ENCODE measurements at regions not wholly inside any gene's neighbourhood (a gene's known extent, or its start where the extent isn't known, plus 50 kb on each side); places are given as distances from the start of the nearest gene placed in this dataset.

DNA sequence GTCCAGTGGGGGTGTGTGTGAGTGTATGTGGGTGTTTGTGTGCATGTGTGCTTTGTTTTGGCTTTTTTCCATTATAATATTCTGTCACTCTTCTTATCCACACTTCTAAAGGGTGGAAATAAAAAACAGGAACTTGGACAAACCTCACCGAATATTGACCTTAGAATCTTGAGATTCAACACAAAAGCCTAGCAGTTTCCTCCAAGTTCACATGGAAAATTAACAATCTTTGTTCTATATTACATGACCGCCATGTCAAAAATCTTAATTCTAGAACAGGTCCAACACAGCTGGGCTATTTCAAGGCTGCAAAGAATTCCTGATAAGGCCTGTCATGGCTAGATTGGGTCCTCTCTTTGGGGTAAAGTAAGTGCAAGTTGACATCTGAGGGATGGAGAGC lies 169.3 kb upstream of the OSR1 start:
- in situ Hi-C loops (cut with HindIII; ENCODE audit: low pct_unique_long_range_greater_than_20kb, low sequenced_read_pairs) (no loop called here), intact Hi-C loops (cut with micrococcal nuclease; ENCODE audit: unreplicated experiment) (no loop called here)
- POLR2A ChIA-PET: no interaction called here
- DNase-seq (ENCODE audit: low read depth, low spot score) (no peak), ATAC-seq (no peak)
- Histone ChIP-seq H3K36me3 (ENCODE audit: control insufficient read depth, insufficient read depth, low read length) (no peaks in the 10 kb centered on the region), H3K4me3 (ENCODE audit: low read depth in 2 of 2, low read length in 2 of 2) (no peak overlapping the region), H3K27me3 (ENCODE audit: control insufficient read depth, insufficient read depth, low read length) (no peaks in the 10 kb centered on the region), H3K4me1 (ENCODE audit: control insufficient read depth, insufficient read depth, low read length) (no peaks in the 10 kb centered on the region), H3K9me3 (ENCODE audit: control insufficient read depth, insufficient read depth, low read depth, low read length) (no peaks in the 10 kb centered on the region), H3K27ac (ENCODE audit: low read length) (no peak overlapping the region)
- TF ChIP-seq POLR2AphosphoS5 (IDR thresholded peaks at IDR 0.05; ENCODE audit: low read depth, low read length) (no peak), TCF7L2 (IDR thresholded peaks at IDR 0.05; ENCODE audit: low read depth, low read length) (no peak), SIN3A (IDR thresholded peaks at IDR 0.05; ENCODE audit: borderline replicate concordance, insufficient read depth, low read depth, low read length) (no peak)
- TF ChIP-seq, protein P1, sequence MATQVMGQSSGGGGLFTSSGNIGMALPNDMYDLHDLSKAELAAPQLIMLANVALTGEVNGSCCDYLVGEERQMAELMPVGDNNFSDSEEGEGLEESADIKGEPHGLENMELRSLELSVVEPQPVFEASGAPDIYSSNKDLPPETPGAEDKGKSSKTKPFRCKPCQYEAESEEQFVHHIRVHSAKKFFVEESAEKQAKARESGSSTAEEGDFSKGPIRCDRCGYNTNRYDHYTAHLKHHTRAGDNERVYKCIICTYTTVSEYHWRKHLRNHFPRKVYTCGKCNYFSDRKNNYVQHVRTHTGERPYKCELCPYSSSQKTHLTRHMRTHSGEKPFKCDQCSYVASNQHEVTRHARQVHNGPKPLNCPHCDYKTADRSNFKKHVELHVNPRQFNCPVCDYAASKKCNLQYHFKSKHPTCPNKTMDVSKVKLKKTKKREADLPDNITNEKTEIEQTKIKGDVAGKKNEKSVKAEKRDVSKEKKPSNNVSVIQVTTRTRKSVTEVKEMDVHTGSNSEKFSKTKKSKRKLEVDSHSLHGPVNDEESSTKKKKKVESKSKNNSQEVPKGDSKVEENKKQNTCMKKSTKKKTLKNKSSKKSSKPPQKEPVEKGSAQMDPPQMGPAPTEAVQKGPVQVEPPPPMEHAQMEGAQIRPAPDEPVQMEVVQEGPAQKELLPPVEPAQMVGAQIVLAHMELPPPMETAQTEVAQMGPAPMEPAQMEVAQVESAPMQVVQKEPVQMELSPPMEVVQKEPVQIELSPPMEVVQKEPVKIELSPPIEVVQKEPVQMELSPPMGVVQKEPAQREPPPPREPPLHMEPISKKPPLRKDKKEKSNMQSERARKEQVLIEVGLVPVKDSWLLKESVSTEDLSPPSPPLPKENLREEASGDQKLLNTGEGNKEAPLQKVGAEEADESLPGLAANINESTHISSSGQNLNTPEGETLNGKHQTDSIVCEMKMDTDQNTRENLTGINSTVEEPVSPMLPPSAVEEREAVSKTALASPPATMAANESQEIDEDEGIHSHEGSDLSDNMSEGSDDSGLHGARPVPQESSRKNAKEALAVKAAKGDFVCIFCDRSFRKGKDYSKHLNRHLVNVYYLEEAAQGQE (IDR thresholded peaks at IDR 0.05; ENCODE audit: insufficient read depth in 1 of 2, low read depth in 2 of 2, low read length in 1 of 2): no peak
- TF ChIP-seq, protein P2, sequence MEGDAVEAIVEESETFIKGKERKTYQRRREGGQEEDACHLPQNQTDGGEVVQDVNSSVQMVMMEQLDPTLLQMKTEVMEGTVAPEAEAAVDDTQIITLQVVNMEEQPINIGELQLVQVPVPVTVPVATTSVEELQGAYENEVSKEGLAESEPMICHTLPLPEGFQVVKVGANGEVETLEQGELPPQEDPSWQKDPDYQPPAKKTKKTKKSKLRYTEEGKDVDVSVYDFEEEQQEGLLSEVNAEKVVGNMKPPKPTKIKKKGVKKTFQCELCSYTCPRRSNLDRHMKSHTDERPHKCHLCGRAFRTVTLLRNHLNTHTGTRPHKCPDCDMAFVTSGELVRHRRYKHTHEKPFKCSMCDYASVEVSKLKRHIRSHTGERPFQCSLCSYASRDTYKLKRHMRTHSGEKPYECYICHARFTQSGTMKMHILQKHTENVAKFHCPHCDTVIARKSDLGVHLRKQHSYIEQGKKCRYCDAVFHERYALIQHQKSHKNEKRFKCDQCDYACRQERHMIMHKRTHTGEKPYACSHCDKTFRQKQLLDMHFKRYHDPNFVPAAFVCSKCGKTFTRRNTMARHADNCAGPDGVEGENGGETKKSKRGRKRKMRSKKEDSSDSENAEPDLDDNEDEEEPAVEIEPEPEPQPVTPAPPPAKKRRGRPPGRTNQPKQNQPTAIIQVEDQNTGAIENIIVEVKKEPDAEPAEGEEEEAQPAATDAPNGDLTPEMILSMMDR (IDR thresholded peaks at IDR 0.05): no peak
- no TSS peak for BruUV-seq (replicated peaks)
- CTCF ChIA-PET: no interaction called here

DNA sequence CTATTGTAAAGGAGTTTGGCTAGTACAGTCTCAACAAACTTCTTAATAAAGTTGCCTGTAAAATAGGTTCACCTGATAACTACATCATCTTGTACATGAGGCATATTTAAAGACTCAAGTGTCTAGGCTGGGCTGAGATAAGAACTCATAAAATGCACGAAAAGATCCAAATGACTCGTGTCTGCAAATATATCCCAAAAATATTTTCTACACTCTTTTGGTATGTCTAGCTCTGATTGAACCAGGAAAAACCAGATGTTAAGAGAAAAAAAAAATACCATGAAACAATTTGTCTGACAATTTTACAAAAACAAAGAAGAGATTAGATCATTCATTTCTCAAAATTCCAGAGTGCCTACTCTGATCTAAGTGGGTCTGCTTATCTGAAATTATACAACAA lies 166.9 kb upstream of the OSR1 start:
- ChIA-PET CTCF (no interaction called here), POLR2A (interaction anchor here (0.7 kb wide), 1 partner anchor 1594 kb away, joined by 3 read pairs; no protein-coding TSS in a partner anchor)
- BruUV-seq (replicated peaks): no TSS peak
- TF ChIP-seq POLR2AphosphoS5 (IDR thresholded peaks at IDR 0.05; ENCODE audit: low read depth, low read length): no peak
- TF ChIP-seq TCF7L2 (IDR thresholded peaks at IDR 0.05; ENCODE audit: low read depth, low read length): no peak
- TF ChIP-seq, protein P2 (IDR thresholded peaks at IDR 0.05): no peak
- TF ChIP-seq, protein P1 (IDR thresholded peaks at IDR 0.05; ENCODE audit: insufficient read depth in 1 of 2, low read depth in 2 of 2, low read length in 1 of 2): no peak
- TF ChIP-seq SIN3A (IDR thresholded peaks at IDR 0.05; ENCODE audit: borderline replicate concordance, insufficient read depth, low read depth, low read length): no peak
- H3K9me3 ChIP-seq (ENCODE audit: control insufficient read depth, insufficient read depth, low read depth, low read length): no peaks in the 10 kb centered on the region
- no peaks in the 10 kb centered on the region for H3K36me3 ChIP-seq (ENCODE audit: control insufficient read depth, insufficient read depth, low read length)
- no peak overlapping the region for H3K27ac ChIP-seq (ENCODE audit: low read length)
- no peak for DNase-seq (ENCODE audit: low read depth, low spot score)
- no peaks in the 10 kb centered on the region for H3K4me1 ChIP-seq (ENCODE audit: control insufficient read depth, insufficient read depth, low read length)
- no peaks in the 10 kb centered on the region for H3K27me3 ChIP-seq (ENCODE audit: control insufficient read depth, insufficient read depth, low read length)
- H3K4me3 ChIP-seq (ENCODE audit: low read depth in 2 of 2, low read length in 2 of 2): no peak overlapping the region
- in situ Hi-C loops (cut with HindIII; ENCODE audit: low pct_unique_long_range_greater_than_20kb, low sequenced_read_pairs): no loop called here
- intact Hi-C loops (cut with micrococcal nuclease; ENCODE audit: unreplicated experiment): no loop called here
- no peak for ATAC-seq
